GM19467 (cell line): ENCODE measurements at regions not wholly inside any gene's neighbourhood (a gene's known extent, or its start where the extent isn't known, plus 50 kb on each side); places are given as distances from the start of the nearest gene placed in this dataset.

Source experiments
- ATAC-seq: cut with Tn5 transposase; IDR thresholded peaks from one replicate; pipeline ENCODE4 v1.9.1; 2021; ENCODE audit warnings: mild to moderate bottlenecking, moderate library complexity; ENCODE audit not compliant: unreplicated experiment

- no peak for ATAC-seq
These were observed 471.3 kb downstream of the C6orf118 start for GRCh38 chr6:164838068-164838615.

DNA sequence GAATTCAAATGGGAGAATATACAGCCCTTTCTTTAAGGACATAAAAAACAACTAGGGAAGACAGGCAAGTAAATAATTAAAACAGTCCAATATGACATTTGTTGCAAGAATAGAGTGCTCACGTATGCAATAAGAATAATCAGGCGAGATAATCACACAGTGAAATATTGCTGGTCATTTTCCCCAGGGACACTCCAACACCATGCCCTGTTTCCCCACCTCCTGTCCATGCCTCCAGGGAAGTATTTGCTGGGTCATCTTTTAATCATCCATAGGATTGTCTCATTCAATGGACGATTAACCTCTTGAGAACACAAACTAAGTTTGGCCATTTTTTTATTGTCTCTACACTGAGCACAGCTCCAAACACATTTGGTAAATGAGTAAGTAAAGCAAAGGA, 472.9 kb downstream of the C6orf118 start:
- ATAC-seq = no peak

DNA sequence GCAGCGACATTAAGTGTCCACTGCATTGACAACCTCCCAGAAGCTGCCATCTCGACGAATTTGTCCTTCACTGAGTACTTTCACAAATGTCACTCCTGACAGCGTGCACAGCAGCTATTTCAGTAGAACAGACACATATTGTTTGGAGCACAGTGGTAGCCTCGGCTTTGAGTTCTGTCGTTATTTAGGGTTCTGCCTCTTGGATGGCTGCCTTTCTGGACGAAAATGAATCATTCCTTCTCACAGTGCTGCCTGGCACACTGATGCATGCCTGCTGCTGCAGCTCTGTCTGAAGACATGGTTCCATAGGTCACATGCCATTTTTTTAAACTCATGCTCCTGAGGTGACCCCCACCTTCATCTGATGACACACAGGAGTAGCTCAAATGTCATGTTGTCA, 477.0 kb downstream of the C6orf118 start:
- no peak for ATAC-seq

DNA sequence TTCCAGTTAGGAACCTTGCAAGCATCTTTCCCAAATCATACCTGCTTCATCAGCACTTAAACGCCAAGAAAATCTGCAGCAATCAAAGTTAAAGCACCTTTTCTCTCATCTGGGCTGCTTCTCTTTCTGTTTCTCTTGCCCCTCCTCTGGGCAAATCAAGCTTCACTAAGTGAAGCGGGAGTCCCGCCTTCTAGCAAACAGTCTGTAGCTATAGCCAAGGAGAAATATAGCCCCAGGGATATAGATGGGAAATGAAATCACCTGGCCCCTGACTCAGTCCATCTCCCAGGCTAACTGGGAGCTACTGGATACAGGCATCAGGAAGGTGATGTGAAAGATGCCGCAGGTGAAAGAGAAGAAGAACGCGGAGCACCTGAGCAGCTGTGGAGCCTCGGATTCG, 481.9 kb downstream of the C6orf118 start:
- ATAC-seq = no peak

- no peak for ATAC-seq
These were observed 482.5 kb downstream of the C6orf118 start for GRCh38 chr6:164826831-164827468.

DNA sequence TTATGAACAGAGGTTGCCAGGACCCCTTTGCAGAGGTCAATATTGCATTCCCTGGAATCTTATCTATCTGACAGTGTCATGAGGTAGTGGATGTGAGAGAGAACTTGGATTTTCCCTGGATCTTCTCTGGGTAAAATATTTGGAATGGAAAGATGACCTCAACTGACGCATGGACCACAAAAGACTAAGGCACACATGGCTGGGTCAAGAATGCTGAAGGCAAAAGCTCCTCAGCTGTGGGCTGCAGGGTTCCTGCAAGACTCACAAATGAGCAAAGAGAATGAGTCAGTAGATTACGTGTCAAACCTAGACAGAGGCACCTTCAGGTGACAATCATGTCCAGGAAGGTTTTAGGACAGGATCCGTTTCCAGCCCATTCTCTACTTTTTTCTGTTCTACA, 484.0 kb downstream of the C6orf118 start:
- no peak for ATAC-seq

DNA sequence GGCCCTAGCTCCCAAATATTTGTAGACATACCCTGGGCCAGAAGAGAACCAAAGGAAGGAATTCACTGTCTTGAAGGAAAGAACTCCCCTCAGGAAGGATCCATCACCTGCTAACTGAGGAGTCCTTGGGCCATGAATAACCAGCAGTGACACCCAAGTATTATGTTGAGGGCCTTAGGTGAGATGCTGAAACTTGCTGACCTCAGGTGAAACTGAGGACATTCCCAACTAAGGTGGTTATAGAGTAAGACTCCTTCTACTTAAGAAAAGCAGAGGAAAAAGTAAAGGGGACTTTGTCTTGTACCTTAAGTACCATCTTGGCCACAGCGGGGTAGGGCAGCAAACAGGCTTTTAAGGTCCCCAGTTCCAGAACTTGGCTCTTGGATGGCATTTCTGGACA, 491.7 kb downstream of the C6orf118 start:
- ATAC-seq = no peak

- no peak for ATAC-seq
These were observed 496.7 kb downstream of the C6orf118 start for GRCh38 chr6:164812706-164813105.

DNA sequence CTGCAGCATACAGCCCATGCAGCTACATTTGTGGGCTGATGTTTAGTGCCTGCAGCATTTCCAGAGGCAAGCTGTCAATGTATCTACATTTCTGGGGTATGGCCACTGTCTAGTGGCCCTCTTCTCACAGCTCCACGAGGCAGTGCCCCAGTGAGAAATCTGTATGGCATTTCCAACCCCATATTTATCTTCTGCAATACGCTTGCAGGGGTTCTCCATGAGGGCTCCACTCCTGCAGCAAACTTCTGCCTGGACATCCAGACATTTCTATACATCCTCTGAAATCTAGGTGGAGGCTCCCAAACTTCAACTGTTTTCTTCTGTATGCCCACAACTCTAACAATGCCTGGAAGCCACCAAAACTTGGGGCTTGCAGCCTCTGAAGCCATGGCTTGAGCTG, 502.3 kb downstream of the C6orf118 start:
- no peak for ATAC-seq

DNA sequence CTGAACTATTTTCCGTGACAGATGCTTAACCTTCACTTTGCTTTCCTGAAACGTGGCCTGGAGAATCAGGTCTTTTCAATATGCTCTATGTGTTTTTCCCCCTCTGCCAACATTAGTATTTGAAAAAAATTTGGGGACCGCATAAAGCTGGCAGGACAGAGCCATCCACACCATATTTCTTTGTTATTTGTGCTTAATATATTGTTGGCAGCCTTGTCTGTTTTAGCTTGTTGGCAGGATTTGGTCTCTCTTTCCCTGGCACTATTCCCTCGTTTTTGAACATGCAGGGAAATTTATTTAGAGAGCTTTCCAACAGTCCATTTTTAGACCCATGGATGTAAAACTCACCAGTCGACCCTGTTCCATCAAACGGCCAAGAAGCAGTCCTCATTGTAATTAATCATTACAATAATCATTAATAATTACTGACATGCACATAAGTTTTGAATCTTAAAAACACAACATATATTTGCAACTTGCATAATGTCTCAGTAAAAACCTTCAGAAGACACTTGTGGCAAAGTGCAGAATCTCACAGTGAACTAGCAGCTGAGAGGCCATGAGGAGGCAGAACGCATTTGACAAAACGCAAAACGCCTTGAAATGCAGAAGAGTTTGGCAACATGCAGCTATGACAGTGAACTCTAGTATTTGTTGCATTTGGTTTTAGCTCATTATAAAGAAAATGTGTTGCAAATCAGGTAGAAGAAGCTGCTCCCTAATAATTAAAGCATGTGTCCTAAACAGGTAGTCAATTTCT, 514.2 kb downstream of the C6orf118 start:
- ATAC-seq = no peak

GRCh38 chr6:164792666-164793065, 516.7 kb downstream of the C6orf118 start:
- no peak for ATAC-seq

DNA sequence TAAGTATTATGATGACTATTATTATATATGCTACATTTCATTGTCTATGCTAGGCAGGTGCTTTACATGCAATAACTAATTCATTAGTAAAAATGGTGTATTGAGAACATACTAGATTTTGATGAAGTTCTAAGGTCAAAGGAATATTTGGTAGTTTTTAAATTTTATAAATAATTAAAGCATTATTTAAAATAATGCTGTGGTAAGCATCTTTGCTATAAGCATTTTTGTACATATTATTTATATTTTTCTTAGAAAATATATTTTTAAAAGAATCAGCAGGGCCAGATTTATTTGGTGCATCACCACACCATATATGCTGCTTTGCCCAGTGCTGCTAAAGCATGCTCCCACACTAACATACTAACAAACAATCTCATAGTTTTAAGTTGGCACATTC, 517.9 kb downstream of the C6orf118 start:
- ATAC-seq = no peak

- no peak for ATAC-seq
These were observed 545.6 kb downstream of the C6orf118 start for GRCh38 chr6:164763788-164764187.

- no peak for ATAC-seq
These were observed 552.0 kb downstream of the C6orf118 start for GRCh38 chr6:164757451-164757850.

DNA sequence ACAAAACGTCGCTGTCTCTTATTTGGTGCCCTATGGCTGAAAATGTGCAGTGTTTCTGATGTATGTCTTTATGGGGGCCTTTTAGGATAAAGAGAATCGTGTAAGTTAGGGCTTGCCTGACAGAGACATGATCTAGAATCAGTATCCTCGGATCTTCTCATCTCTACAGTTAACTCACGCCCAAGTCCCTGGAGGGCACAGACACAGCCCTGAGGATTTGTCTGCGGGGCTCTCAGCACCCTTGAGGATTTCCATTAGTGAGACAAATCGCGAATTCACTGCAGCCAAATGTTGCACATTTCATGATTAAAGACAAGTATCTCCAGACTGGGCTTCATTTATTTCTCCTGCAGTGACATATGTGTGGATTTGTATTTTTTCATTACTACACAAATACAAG, 552.7 kb downstream of the C6orf118 start:
- no peak for ATAC-seq

DNA sequence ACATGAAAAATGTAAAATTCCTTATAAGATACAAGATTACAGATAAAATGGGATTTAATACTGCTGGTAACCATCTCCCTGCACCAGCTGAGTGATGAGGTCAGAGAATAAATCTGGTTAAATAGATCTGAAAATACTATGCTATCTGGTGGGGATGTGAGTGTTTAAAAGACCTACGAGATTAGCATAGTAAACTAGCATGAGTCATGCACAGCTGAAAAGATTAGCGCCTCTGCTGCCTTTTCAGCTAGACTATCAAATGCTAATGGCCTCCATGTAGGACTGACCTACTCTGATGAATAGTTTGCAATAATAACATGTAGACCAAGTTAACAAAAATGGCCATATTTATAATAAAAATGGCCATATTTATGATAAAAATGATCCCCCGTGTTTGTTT, 553.3 kb downstream of the C6orf118 start:
- ATAC-seq = no peak

DNA sequence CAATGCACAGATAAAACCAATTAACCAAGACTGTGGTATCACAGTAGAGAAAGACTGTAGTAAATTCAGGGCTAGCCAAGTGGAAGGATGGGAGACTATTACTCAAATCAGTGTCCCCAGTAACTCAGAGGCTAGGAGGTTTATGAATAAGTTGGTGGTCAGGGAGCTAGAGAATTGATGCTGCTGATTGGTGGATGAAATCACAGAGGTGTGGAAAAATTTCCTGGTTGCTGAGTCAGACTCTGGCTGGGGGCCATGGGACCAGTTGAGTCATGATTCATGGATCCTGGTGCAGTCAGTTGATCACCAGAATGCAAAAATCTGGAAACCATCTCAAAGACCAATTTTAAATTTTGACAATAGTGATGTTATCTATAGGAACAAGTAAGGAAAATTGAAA, 555.9 kb downstream of the C6orf118 start:
- ATAC-seq = no peak

GRCh38 chr6:164751395-164751794, 558.0 kb downstream of the C6orf118 start:
- ATAC-seq = no peak

- no peak for ATAC-seq
These were observed 559.3 kb downstream of the C6orf118 start for GRCh38 chr6:164750128-164750527.

- no peak for ATAC-seq
These were observed 560.0 kb downstream of the C6orf118 start for GRCh38 chr6:164749221-164750064.

GRCh38 chr6:164744301-164744700, 565.1 kb downstream of the C6orf118 start:
- ATAC-seq = no peak
